ENCODE measurements at regions not wholly inside any gene's neighbourhood (a gene's known extent, or its start where the extent isn't known, plus 50 kb on each side); places are given as distances from the start of the nearest gene placed in this dataset.
"Not testable (repeated sequence)": the region's sequence is repeated elsewhere in the genome, so short reads cannot be mapped to it uniquely, and the experiment has no call there.

- no peak for DNase-seq
Measured at GRCh38 chr14:35174342-35174741, 52.0 kb downstream of the PRORP start.

GRCh38 chr14:35180179-35180578, 57.8 kb downstream of the PRORP start:
- DNase-seq, result no peak

GRCh38 chr14:35184891-35185290, 62.5 kb downstream of the PRORP start:
- DNase-seq, result not testable (repeated sequence)

GRCh38 chr14:35189422-35189821, 67.1 kb downstream of the PRORP start:
- DNase-seq, result no peak

GRCh38 chr14:35193161-35193560, 70.8 kb downstream of the PRORP start:
- no peak for DNase-seq

GRCh38 chr14:35194183-35194582, 71.8 kb downstream of the PRORP start:
- not testable (repeated sequence) for DNase-seq

- DNase-seq, result no peak
Measured at GRCh38 chr14:35196571-35196970, 74.2 kb downstream of the PRORP start.

GRCh38 chr14:35197015-35197414, 74.7 kb downstream of the PRORP start:
- DNase-seq, result no peak

- DNase-seq, result no peak
Measured at GRCh38 chr14:35201066-35201465, 78.7 kb downstream of the PRORP start.

GRCh38 chr14:35202195-35202594, 79.8 kb downstream of the PRORP start:
- DNase-seq, result no peak

- no peak for DNase-seq
Measured at GRCh38 chr14:35205737-35206136, 83.4 kb downstream of the PRORP start.

GRCh38 chr14:35211067-35211466, 81.1 kb upstream of the PSMA6 start:
- DNase-seq, result no peak

- DNase-seq, result no peak
Measured at GRCh38 chr14:35212471-35213142, 79.6 kb upstream of the PSMA6 start.

- no peak for DNase-seq
Measured at GRCh38 chr14:35213143-35213788, 78.9 kb upstream of the PSMA6 start.

GRCh38 chr14:35213869-35214387, 78.3 kb upstream of the PSMA6 start:
- no peak for DNase-seq

- not testable (repeated sequence) for DNase-seq
Measured at GRCh38 chr14:35214402-35214801, 77.8 kb upstream of the PSMA6 start.

- no peak for DNase-seq
Measured at GRCh38 chr14:35215110-35215813, 76.9 kb upstream of the PSMA6 start.

GRCh38 chr14:35218176-35218575, 74.0 kb upstream of the PSMA6 start:
- not testable (repeated sequence) for DNase-seq

GRCh38 chr14:35218963-35219362, 73.2 kb upstream of the PSMA6 start:
- DNase-seq, result no peak

GRCh38 chr14:35220027-35220676, 72.0 kb upstream of the PSMA6 start:
- DNase-seq, result no peak

GRCh38 chr14:35220920-35221319, 71.3 kb upstream of the PSMA6 start:
- no peak for DNase-seq

GRCh38 chr14:35221462-35221861, 70.7 kb upstream of the PSMA6 start:
- DNase-seq, result no peak

- no peak for DNase-seq
Measured at GRCh38 chr14:35222324-35222723, 69.9 kb upstream of the PSMA6 start.
